Inflammatory macrophage treated with lipopolysaccharide for 4 hours (primary cell): ENCODE measurements at regions not wholly inside any gene's neighbourhood (a gene's known extent, or its start where the extent isn't known, plus 50 kb on each side); places are given as distances from the start of the nearest gene placed in this dataset.
"Not testable (repeated sequence)": the region's sequence is repeated elsewhere in the genome, so short reads cannot be mapped to it uniquely, and the experiment has no call there.

Source experiments
- DNase-seq: peaks from one replicate; pipeline ENCODE4 v3.0.0-alpha.2; 2020

DNA sequence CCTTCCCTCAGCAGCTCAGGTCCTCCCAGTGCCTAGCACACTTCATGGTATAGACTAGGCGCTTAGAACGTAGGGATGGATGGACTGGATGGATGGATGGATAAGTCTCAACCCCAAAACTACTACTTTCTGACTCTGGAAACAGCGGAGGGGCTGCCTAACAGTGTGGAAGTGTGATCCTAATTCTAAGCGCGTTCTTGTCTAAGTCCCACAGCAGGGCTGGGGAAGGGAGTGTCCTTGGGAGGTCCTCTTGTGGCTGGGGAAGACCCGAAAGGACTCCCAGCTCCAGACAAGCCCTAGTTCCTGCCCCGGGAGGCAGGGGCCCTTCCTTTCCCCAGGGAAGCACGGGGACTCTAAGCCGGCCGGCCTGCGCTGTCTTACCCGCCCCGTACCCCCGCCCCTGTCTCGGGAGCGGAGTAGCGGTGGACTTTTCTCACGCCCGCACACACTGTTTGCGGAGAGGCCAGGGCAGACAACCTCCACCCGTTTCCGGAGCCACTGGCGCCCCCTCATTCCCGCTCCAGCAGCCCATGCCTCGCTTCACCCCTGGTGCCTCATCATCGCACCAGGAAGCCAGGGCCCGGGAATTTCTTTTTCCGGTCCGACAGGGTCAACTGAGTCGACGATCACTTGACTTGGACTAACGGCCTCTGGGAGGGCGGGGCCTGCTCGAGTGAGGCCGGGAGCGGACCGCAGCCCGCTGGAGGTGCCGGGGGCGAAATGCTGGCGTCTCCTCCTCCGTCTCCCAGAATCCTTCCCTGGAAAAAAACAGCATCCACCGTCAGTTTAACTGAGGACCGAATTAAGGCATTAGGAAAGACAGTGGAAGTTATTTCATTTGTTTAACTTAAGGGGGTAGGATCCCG lies 133.3 kb downstream of the TBC1D2B start:
- peak; percentile 87 for DNase-seq

DNA sequence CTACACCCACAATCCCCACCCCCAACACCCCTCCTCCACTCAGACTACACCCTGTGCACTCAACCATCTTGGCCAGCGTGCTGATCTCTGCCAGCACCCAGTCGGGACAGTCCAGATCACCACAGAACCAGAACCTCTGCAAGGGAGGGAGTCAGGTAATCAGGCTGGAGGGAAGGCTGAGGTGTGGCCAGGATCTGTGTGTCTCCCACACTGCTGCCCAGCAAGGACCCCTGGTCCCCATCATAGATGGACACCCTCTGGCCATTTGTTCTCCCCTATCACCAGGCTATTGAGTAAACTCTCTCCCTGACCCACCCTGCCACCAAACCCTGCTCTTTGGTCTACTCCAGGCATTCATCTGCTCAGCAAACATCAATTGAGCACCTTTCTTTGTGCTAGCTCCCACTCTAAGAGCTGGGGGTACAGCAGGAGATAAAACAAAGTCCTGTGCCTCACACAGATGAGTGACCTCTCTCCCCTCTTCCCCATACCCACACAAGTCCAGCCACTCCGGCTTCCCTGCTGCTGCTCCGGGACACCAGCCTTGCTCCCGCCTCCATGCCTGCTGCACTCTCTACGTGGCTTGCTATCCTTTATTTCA lies 134.8 kb downstream of the TBC1D2B start:
- DNase-seq, result no peak

DNA sequence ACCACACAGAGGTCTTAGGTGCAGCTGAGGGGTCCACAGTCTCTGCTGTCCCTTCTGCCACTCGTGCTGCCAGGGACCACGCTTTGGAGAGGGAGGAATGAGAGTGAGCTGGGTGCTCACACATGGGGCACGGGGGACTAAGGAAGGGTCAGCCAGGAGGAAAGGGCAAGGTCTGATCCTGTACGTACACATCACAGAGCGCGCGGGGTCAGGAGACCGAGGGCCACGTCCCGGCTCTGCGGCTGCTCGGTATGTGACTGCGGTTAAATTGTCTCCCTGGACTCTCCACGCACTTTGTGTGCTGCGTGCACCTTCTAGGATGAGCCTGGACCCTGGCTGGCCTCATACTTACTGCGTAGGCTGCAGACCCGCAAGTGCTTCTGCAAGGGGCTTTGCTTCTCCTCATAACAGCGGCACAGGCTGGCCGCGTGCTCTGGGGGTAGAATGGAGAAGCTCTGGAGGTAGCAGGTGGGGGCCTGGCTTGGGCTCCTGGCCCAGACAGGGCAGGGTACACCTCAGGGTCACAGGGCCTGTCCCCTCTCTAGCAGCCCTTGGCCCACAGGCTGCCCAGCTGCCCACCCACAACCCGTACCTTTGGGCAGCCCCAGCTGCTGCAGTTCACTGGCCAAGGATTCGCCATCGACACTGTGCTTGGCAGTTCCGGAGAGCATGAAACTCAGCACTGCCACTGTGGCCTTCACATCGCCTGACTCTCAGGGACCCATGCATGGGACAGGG lies 136.3 kb downstream of the TBC1D2B start:
- not testable (repeated sequence) for DNase-seq

DNA sequence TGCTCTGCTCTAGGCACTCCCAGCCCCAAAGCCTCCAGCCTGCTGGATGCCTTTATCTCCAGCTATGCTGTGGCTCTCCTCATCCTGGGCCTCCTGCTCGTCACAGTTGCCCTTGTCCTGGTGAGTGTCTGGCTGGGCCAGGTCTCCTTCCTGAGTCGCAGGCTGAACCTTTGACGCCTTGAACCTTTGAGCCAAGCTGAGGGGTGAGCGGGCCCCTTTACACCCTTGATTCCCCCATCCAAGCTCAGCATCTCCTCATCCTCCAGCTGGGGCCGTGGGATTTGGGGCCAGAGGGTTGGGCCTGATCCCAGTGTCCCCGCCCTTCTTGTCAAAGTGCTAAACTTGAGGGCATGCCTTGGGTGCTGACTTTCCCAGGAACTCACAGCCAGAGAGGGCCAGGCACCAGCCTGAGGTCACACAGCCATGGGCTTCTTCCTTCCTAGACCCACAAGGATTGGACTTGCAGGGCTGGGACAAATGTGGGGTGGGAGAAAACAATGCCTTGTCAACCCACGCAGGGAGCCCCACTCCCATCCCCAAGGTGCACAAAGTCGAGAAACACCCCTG lies 137.0 kb downstream of the TBC1D2B start:
- no peak for DNase-seq

DNA sequence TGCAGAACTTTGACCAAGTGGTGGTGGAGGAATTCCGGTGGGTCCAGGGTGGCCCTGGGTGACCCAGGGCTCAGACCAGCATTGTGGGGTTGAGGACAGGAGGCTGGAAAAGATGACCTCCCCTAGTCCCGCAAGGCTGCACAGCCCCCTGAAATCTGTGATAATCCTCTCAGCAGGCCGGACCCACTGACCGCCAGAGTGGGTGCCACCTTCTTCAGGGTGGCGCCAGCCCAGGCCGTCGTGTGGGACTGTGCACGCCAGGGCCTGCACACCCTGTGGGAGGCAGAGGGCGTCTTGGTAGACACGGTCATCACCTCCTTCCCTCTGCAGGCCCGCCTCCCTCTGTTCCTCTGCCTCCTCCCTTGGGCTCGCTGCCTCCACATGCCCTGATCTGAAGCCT lies 137.7 kb downstream of the TBC1D2B start:
- DNase-seq, result no peak

DNA sequence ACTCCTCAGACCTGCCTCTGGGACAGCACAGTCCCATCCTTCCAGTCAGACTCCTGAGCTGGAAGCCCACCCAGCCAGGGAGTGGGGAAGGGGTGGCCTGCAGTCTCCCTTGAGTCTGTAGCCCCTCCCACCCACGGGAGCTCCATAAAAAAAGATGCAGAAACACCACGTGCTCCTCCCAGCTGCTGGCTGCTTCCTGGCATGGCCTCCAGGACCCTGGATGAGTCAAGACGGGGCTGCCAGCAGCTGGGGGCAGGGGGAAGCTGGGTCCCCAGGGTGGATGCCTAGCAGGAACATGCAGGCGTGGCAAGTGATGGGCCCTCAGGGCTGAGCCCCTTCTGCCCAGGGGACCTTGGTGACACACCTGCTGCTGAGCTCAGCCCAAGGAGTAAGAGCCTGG lies 138.5 kb downstream of the TBC1D2B start:
- not testable (repeated sequence) for DNase-seq

DNA sequence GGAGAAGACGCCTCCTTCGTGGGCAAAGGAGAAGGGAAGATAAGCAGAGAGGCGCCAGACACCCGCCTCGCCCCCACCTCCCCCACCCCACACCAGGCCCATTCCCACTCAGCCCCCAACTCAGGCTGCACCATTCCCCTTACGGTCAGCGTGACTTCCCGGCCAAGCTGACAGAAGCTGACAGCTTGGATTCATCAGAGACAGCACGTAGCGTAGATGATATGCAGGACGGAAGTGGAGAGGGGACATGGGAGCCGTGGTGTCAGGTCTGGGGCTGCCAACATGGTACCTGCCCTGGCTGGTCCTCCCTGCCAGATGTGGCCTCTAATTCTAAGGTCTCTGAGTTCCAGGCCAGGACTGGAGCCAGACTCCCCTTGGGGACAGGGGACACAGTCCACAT lies 139.0 kb downstream of the TBC1D2B start:
- not testable (repeated sequence) for DNase-seq

DNA sequence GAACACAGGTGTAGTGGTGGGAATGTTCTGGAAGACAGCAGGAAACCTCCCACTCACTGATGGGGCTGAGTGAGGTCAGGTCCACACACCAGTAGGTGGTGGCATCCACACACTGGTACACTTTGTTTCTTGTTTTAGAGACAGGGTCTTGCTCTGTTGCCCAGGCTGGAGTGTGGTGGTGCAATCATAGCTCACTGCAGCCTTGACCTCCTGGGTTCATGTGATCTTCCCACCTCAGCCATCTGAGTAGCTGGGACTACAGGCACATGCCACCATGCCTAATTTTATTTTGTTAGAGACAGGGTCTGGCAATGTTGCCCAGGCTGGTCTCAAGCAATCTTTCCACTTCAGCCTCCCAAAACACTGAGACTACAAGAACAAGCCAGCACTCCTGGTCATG lies 140.9 kb downstream of the TBC1D2B start:
- not testable (repeated sequence) for DNase-seq

DNA sequence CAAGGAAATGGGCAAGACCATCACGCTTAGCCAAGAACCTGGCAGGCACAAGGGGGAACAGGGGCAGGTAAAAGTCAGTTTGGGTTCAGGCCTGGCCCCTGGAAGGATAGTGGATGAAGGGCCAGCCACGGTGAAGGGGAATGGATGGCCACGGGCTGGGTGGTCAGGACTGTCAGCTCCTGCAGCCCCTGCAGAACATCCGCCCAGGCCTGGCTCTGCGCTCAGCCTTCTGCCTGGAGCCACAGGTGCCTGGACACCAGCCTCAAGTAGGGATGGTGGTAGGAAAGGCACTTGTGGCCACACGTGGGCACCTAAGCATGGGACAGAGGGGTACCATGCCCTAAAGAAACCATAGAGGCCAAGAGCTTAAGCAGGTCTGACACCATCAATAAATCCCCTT lies 143.0 kb downstream of the TBC1D2B start:
- DNase-seq, result not testable (repeated sequence)

DNA sequence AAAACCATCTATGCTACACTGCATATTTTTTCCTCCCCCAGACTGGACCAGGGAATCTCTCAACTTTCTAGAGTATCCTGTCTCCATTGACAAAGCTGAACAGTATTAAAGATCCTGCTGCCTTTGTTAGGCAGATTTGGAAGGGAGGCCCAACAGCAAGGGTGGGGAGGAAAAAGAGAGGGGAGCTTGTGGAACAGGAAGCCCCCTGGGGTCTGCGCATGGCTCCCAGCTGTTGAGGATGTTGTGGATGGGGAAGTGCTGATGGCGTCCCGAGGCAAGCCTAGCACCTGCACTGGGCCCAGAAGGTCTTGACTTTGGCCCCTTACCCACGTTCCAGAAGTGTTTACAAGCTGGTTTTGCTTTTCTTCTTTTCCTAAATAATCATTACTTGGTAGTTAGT lies 146.6 kb downstream of the TBC1D2B start:
- not testable (repeated sequence) for DNase-seq

DNA sequence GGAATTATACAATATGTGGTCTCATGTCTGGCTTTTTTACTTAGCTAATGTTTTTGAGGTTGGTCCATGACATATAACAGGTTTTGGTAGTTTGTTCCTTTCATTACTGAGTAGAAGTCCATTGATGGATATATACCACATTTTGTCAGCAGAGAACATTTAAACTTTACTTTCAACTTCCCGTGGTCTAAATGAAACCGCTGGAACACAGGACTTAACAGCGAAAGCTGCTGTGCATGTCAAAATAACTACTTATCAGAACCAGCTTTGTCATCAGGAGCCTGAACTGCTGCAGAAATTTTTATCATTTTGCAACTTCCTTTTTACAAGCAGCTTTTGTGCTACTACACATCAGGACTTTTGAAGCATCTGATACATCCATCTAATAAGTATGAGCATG lies 147.0 kb downstream of the TBC1D2B start:
- peak; percentile 75 for DNase-seq

DNA sequence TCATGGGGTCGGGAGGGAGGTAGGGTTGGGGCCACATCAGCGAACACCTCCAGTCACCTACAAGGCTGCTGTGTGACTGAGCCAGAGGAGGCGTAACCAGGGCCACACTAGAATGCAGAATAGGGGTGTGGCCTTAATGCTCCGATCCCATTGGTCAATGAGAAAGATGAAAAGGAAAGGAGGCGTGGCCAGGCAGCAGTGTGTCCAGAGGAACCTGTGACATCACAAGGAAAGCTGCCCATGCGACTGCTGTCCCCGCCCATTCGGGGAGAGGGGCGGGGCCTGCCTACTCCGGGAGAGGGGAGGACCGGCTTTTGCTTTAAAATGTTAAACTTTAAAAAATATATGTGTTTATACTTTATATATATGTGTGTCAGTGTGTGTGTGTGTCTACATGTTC lies 150.7 kb downstream of the TBC1D2B start:
- DNase-seq, result peak; percentile 40

DNA sequence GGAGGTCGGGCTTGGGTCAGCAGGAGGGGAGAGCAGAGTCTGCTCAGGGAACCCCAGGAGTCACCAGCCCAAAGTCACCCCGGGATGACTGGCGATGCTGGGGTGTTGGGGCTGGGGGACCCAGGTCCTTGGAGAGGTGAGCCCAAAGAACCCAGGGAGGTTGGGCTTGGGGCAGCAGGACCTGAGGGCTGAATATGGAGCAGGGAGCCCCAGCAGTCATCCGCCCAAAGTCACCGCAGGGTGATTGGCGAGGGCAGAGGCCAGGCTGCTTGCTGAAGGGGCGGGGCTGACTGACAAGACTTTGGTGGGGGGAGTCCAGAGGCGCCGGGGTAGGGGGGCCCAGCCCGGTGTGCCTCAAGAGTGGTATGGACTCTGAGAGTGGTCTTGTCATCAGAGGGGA lies 151.2 kb downstream of the TBC1D2B start:
- not testable (repeated sequence) for DNase-seq

DNA sequence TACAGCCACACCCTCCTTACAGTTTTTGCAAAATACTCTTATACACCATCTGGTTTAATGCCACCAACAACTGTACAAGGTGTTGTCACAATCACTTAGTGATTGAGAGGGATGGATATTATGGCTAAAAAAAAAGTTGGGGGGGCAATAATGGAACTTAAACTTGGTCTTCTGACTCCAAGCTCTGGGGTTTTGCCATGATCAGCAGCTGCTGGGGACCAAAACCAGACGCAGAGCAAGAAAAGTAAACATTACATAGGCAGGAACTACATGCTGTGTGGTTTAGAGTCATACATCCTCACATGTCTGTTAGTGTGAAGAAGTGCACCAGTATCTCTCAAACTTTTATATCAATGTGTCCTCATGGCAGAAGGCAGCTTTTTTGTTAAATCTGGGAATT lies 152.4 kb downstream of the TBC1D2B start:
- not testable (repeated sequence) for DNase-seq

DNA sequence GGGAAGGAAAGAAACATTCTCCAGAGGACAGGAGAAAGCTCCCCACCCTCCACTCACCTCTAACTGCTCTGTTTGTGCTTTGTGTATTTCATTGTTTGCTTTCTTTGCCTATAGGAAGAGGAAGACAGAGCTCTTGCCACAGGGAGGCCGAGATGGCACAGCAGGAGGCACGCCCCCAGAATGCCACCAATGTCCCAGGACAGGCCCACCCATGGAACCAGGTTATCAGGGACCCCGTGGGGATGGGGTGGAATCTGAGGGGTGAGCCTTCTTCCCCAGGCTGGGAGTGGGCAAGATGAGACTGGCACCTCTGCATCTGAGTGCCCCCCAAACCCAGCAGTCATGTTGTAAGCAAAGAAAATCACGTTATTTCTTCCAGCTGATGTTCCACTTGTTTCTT lies 155.8 kb downstream of the TBC1D2B start:
- no peak for DNase-seq

DNA sequence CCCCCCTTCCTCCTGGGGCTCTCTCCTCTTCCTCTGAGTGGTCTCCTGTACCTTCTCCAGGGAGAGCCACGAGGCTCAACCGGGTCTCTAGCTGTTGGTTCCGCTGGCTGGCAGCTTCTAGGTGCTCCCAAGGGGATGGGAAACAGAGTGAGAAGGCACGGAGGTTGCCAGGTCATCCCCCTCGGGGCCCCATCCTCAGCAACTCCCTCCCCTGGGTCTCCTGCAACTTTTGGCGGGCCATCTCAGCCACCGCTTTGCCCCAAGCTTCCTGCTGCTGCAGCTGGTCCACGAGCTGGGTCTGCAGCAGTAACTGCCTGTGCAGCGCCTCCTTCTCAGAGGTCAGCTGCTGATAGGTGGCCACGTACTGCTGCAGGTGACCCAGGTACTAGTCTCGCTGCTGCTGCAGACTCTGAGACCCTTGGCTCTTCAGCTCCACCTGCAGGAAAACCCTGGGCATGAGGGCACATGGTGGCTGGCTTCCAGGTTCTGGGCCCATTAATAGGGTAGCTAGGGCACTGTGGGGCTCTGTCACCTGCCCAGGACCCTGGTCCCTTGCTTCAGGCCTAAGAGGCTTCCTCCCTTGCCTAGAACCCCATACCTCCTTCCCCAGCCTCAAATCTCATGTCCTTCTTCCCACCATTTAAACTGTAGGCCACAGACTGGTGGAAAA lies 160.4 kb downstream of the TBC1D2B start:
- DNase-seq, result not testable (repeated sequence)

DNA sequence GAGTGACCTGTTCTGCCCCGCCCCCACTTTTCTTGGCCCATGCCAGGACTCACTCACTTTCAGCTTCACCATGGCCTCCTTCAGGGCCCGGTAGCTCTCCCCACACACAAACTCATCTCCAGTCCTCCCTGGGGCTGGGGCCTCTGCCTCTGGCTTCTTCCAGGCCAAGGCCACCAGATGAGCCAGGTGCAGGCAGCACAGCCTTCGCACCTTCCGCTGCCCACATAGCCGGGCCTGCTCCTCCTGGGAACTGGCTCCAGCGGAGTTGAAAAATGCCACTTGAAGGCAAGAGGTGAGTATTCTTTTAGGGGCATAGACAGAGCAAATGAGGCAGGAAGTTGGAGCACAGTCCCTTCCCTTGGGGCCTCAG lies 161.6 kb downstream of the TBC1D2B start:
- not testable (repeated sequence) for DNase-seq

DNA sequence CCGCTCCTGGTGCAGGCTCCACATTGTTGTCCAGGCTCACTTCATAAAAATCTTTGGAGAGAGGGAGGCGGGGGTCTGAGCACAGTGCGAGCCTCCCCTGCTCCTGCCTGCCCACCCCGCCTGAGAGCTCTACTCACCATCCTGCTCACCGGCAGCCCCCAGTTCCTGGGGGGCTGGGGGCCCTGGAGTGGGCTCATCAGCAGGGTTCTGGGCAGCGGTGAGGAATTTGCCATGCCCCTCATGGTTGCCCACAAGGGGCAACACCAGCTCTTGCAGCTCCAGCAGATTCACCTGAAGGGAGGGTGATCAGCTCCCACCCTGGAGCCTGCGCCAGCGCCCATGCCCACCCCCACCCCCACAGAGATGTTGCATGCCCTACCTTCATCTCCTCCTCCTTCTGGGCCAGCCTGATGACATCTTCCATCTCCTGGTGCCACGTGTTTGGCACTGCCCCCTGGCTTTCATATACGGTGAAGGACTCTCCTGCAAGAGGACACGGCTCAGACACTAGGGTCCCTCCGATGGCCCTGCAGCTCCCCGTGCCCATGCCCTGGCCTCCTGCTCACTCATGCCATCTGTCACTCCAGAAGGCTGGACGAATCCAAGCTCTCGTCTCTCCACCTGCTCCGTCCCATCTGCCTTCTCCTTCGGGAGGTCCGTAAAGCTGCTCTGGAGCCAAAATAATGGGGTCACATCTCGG lies 162.1 kb downstream of the TBC1D2B start:
- DNase-seq, result no peak

DNA sequence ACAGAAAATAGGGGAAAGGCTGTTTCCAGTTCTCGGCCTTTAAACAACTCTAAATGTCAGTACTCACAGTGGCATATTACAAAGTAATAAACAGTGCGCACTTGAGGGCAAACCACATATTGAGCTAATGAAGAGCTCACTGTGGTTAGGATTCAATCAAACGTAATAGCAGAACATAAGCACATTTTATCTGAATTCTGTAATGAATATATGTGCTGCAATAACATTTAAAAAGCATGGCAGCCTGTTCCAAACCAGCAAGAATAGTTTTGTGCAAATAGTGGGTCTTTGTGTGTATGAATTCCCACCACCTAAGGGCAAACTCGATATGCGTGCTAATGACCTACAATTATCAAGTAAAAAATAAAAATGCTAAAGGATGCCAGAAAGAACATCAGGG lies 163.0 kb downstream of the TBC1D2B start:
- not testable (repeated sequence) for DNase-seq

DNA sequence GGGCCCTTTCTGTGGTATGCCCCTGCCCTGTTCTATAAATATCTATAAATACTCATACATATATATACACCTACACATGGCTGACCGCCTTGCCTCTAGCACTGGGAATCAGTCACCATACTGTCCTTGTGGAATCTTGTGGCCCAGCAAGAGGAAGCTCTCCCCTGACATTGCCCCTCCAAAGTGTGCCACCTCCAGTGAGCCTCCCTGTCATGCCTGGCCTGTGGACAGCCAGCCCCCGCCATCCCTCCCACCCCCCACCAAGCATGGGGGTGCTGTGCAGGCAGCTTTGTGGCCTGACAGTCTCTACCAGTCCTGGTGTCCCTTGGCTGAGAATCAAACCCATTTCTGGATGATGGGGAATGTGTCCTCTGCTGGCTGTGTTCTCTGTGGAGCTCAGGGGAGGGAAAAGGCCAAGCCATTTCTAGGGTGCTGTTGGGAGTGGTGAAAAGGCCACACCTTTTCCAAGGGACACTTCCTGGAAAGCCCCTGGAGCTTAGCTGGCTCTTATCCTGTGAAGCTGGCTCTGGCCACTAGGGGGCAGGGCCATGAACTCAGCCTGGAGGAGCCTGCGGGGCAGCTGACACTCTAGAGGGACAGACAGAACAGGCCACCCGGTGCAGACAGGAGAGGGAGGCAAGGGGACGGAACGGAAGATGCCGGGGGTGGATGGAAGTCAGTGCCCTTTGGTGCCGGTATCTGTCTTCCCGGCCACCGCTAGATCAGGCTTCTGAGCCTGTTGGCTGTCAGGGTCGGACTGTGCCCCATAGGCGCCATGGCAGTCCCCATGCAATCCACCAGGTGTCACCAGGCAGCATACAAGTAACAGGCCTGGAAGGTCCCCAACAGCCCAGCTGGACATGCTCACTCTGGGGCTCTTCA lies 167.2 kb downstream of the TBC1D2B start:
- peak; percentile 86 for DNase-seq
